ENCODE measurements at regions not wholly inside any gene's neighbourhood (a gene's known extent, or its start where the extent isn't known, plus 50 kb on each side); places are given as distances from the start of the nearest gene placed in this dataset.
"Not testable (repeated sequence)": the region's sequence is repeated elsewhere in the genome, so short reads cannot be mapped to it uniquely, and the experiment has no call there.

DNA sequence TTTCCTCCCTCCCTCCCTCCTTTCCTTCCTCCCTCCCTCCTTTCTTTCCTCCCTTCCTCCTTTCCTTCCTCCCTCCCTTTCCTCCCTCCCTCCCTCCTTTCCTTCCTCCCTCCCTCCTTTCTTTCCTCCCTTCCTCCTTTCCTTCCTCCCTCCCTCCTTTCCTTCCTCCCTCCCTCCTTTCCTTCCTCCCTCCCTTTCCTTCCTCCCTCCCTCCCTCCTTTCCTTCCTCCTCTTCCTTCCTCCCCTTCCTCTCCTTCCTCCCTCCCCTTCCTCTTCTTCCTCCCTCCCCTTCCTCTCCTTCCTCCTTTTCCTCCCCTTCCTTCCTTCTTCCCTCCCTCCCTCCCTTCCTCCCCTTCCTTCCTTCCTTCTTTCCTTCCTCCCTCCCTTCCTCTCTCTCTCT, 748.5 kb downstream of the EPHA4 start:
- H3K27me3 ChIP-seq (ENCODE audit: control insufficient read depth in 2 of 2, insufficient read depth in 2 of 2, low read length in 2 of 2); CTCF ChIA-PET; POLR2A ChIA-PET; H3K9me3 ChIP-seq (ENCODE audit: control insufficient read depth in 2 of 3, low read length in 3 of 3); DNase-seq; H3K4me3 Mint-ChIP-seq; ATAC-seq; H3K27ac Mint-ChIP-seq; H3K4me1 Mint-ChIP-seq; H3K4me3 ChIP-seq (ENCODE audit: low read length); H3K36me3 Mint-ChIP-seq; intact Hi-C loops (cut with micrococcal nuclease); H3K4me1 ChIP-seq (ENCODE audit: control insufficient read depth in 2 of 2, insufficient read depth in 2 of 2, low read length in 2 of 2); H3K27ac ChIP-seq (ENCODE audit: low read depth, low read length); H3K36me3 ChIP-seq (ENCODE audit: control insufficient read depth in 2 of 3, insufficient read depth in 3 of 3, low read length in 3 of 3): not testable (repeated sequence)
- H3K9me3 Mint-ChIP-seq: peaks cover 0 to 12% (median 2%) of the 10 kb centered on the region in 11 donors
- peaks cover 0 to 13% (median 5%) of the 10 kb centered on the region in 5 donors for H3K27me3 Mint-ChIP-seq

GRCh38 chr2:220833446-220833845, 738.7 kb downstream of the EPHA4 start:
- ChIA-PET CTCF (no interaction called here), POLR2A (no interaction called here)
- no peak overlapping the region for H3K27ac ChIP-seq (ENCODE audit: low read depth, low read length)
- Mint-ChIP-seq H3K9me3 (peaks cover 0 to 6% (median 0%) of the 10 kb centered on the region in 11 donors), H3K4me3 (no peak overlapping the region), H3K36me3 (no peaks in the 10 kb centered on the region), H3K4me1 (no peaks in the 10 kb centered on the region), H3K27ac (no peak overlapping the region), H3K27me3 (peaks cover 0 to 4% (median 0%) of the 10 kb centered on the region in 5 donors)
- no peaks in the 10 kb centered on the region for H3K4me1 ChIP-seq (ENCODE audit: control insufficient read depth in 2 of 2, insufficient read depth in 2 of 2, low read length in 2 of 2)
- ATAC-seq (no peak), DNase-seq (no peak)
- no peaks in the 10 kb centered on the region for H3K36me3 ChIP-seq (ENCODE audit: control insufficient read depth in 2 of 3, insufficient read depth in 3 of 3, low read length in 3 of 3)
- H3K4me3 ChIP-seq (ENCODE audit: low read length): no peak overlapping the region
- no peaks in the 10 kb centered on the region for H3K9me3 ChIP-seq (ENCODE audit: control insufficient read depth in 2 of 3, low read length in 3 of 3)
- intact Hi-C loops (cut with micrococcal nuclease): no loop called here
- peaks cover 0 to 2% of the 10 kb centered on the region in 2 donors for H3K27me3 ChIP-seq (ENCODE audit: control insufficient read depth in 2 of 2, insufficient read depth in 2 of 2, low read length in 2 of 2)

DNA sequence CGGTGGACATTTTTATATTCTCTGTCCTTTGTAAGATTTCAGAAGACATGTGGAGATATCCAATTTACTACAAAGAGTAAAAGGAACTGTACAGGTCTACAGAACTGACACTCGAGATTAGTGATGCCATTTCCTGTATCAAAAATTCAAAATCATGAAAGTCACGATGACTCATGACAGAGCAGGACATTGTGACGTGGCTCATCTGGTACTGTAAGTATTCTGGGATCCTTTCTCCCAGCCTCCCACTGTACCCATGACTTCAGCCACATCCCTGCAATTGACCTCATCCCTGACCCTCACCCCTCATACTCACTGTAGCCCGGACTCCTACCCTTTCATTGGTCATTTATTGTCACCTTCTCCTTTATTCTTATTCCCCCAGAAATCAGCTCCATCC, 736.5 kb downstream of the EPHA4 start:
- H3K36me3 ChIP-seq (ENCODE audit: control insufficient read depth in 2 of 3, insufficient read depth in 3 of 3, low read length in 3 of 3): no peaks in the 10 kb centered on the region
- H3K27ac Mint-ChIP-seq: no peak overlapping the region
- no peak for DNase-seq
- no peak overlapping the region for H3K4me3 Mint-ChIP-seq
- no peak overlapping the region for H3K27ac ChIP-seq (ENCODE audit: low read depth, low read length)
- intact Hi-C loops (cut with micrococcal nuclease): no loop called here
- H3K4me1 ChIP-seq (ENCODE audit: control insufficient read depth in 2 of 2, insufficient read depth in 2 of 2, low read length in 2 of 2): no peaks in the 10 kb centered on the region
- ChIA-PET POLR2A (no interaction called here), CTCF (no interaction called here)
- no peak for ATAC-seq
- no peak overlapping the region for H3K4me3 ChIP-seq (ENCODE audit: low read length)
- no peaks in the 10 kb centered on the region for H3K9me3 ChIP-seq (ENCODE audit: control insufficient read depth in 2 of 3, low read length in 3 of 3)
- H3K4me1 Mint-ChIP-seq: no peaks in the 10 kb centered on the region
- H3K27me3 ChIP-seq (ENCODE audit: control insufficient read depth in 2 of 2, insufficient read depth in 2 of 2, low read length in 2 of 2): peaks cover 0 to 2% of the 10 kb centered on the region in 2 donors
- H3K36me3 Mint-ChIP-seq: no peaks in the 10 kb centered on the region
- peaks cover 0 to 5% (median 0%) of the 10 kb centered on the region in 11 donors for H3K9me3 Mint-ChIP-seq
- peaks cover 0 to 4% (median 0%) of the 10 kb centered on the region in 5 donors for H3K27me3 Mint-ChIP-seq

DNA sequence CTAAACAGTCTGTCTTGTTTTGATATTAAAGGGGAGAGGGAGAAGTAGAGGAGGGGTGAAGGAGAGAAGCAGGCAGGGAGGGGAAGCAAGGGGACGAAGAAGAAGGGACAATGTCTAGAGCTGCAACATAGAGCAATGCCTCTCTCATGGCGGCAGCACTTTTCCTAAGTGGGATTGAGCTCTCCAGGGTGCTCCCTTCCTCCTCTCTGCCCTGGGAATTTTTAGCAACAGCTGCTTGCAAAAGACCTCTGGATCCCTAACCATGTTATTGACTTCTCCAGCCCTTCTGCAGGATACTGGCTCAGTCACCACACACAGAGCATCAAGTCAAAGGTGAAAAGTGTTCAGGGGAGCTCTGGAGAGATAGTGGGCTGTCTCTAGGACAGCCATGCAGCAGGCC, 734.9 kb downstream of the EPHA4 start:
- ATAC-seq: no peak
- Mint-ChIP-seq H3K4me1 (no peaks in the 10 kb centered on the region), H3K9me3 (peaks cover 0 to 2% (median 0%) of the 10 kb centered on the region in 11 donors), H3K4me3 (no peak overlapping the region), H3K27ac (no peak overlapping the region), H3K27me3 (peaks cover 0 to 4% (median 0%) of the 10 kb centered on the region in 5 donors), H3K36me3 (no peaks in the 10 kb centered on the region)
- no peaks in the 10 kb centered on the region for H3K4me1 ChIP-seq (ENCODE audit: control insufficient read depth in 2 of 2, insufficient read depth in 2 of 2, low read length in 2 of 2)
- DNase-seq: no peak
- H3K9me3 ChIP-seq (ENCODE audit: control insufficient read depth in 2 of 3, low read length in 3 of 3): no peaks in the 10 kb centered on the region
- ChIA-PET CTCF (no interaction called here), POLR2A (no interaction called here)
- no peak overlapping the region for H3K27ac ChIP-seq (ENCODE audit: low read depth, low read length)
- H3K27me3 ChIP-seq (ENCODE audit: control insufficient read depth in 2 of 2, insufficient read depth in 2 of 2, low read length in 2 of 2): peaks cover 0 to 2% of the 10 kb centered on the region in 2 donors
- intact Hi-C loops (cut with micrococcal nuclease): no loop called here
- no peak overlapping the region for H3K4me3 ChIP-seq (ENCODE audit: low read length)
- H3K36me3 ChIP-seq (ENCODE audit: control insufficient read depth in 2 of 3, insufficient read depth in 3 of 3, low read length in 3 of 3): no peaks in the 10 kb centered on the region

DNA sequence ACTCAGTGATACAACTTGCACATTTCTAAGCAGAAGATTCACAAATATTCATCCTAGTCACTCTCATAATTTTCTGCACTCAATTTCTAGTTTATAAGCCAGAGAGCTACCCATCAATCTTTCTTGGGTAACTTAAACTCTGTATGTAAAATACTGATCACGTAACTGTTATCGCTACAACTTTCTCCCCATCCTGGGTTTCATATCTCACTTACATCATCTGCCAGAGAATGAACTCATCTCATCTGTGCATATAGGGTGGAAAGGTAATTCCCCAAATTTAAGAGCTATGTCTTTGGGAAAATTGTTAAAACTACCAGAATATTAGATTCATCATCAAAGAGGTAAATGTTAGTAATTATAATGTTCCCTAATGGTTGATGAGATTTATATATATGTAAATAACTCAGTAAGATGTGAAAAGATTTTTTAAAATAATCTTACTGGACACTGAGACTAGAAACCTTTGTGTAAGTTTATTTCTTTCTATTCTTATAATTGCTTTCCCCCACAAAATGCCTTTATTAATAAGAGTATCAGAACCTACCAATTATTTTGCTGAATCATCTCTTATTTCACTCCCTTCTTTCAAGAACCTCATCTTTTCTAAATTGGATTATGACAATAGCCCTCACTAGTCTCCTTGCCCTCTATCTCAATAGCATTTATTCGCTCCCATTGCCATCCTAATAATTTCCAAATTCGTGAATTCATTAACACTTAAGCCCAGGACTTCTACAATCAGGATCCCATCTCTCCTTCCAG, 729.0 kb downstream of the EPHA4 start:
- Histone ChIP-seq H3K4me1 (ENCODE audit: control insufficient read depth in 2 of 2, insufficient read depth in 2 of 2, low read length in 2 of 2) (no peaks in the 10 kb centered on the region), H3K27me3 (ENCODE audit: control insufficient read depth in 2 of 2, insufficient read depth in 2 of 2, low read length in 2 of 2) (peaks cover under 1 to 4% of the 10 kb centered on the region in 2 donors), H3K36me3 (ENCODE audit: control insufficient read depth in 2 of 3, insufficient read depth in 3 of 3, low read length in 3 of 3) (no peaks in the 10 kb centered on the region), H3K27ac (ENCODE audit: low read depth, low read length) (no peak overlapping the region), H3K9me3 (ENCODE audit: control insufficient read depth in 2 of 3, low read length in 3 of 3) (no peaks in the 10 kb centered on the region), H3K4me3 (ENCODE audit: low read length) (no peak overlapping the region)
- Mint-ChIP-seq H3K27me3 (peaks cover 0 to 17% (median 7%) of the 10 kb centered on the region in 5 donors), H3K36me3 (no peaks in the 10 kb centered on the region), H3K4me1 (no peaks in the 10 kb centered on the region), H3K9me3 (peaks cover 0 to 4% (median 0%) of the 10 kb centered on the region in 11 donors), H3K4me3 (no peak overlapping the region), H3K27ac (no peak overlapping the region)
- ATAC-seq: no peak
- POLR2A ChIA-PET: interaction anchor here (0.7 kb wide), 1 partner anchor 877 kb away, joined by 3 read pairs; no protein-coding TSS in a partner anchor
- DNase-seq: no peak
- intact Hi-C loops (cut with micrococcal nuclease): no loop called here
- CTCF ChIA-PET: no interaction called here

- peaks cover 0 to 4% of the 10 kb centered on the region in 2 donors for H3K27me3 ChIP-seq (ENCODE audit: control insufficient read depth in 2 of 2, insufficient read depth in 2 of 2, low read length in 2 of 2)
- no peaks in the 10 kb centered on the region for H3K36me3 ChIP-seq (ENCODE audit: control insufficient read depth in 2 of 3, insufficient read depth in 3 of 3, low read length in 3 of 3)
- Mint-ChIP-seq H3K4me3 (no peak overlapping the region), H3K9me3 (peaks cover 0 to 9% (median 0%) of the 10 kb centered on the region in 11 donors), H3K27me3 (peaks cover 0 to 17% (median 7%) of the 10 kb centered on the region in 5 donors), H3K4me1 (no peaks in the 10 kb centered on the region), H3K36me3 (no peaks in the 10 kb centered on the region), H3K27ac (no peak overlapping the region)
- H3K9me3 ChIP-seq (ENCODE audit: control insufficient read depth in 2 of 3, low read length in 3 of 3): no peaks in the 10 kb centered on the region
- no peak overlapping the region for H3K4me3 ChIP-seq (ENCODE audit: low read length)
- H3K27ac ChIP-seq (ENCODE audit: low read depth, low read length): no peak overlapping the region
- DNase-seq: no peak
- intact Hi-C loops (cut with micrococcal nuclease): no loop called here
- no peaks in the 10 kb centered on the region for H3K4me1 ChIP-seq (ENCODE audit: control insufficient read depth in 2 of 2, insufficient read depth in 2 of 2, low read length in 2 of 2)
- ChIA-PET POLR2A (no interaction called here), CTCF (no interaction called here)
- no peak for ATAC-seq
Measured at GRCh38 chr2:220845766-220846273, 726.3 kb downstream of the EPHA4 start.

- Histone ChIP-seq H3K36me3 (ENCODE audit: control insufficient read depth in 2 of 3, insufficient read depth in 3 of 3, low read length in 3 of 3) (no peaks in the 10 kb centered on the region), H3K4me1 (ENCODE audit: control insufficient read depth in 2 of 2, insufficient read depth in 2 of 2, low read length in 2 of 2) (no peaks in the 10 kb centered on the region), H3K9me3 (ENCODE audit: control insufficient read depth in 2 of 3, low read length in 3 of 3) (no peaks in the 10 kb centered on the region), H3K4me3 (ENCODE audit: low read length) (no peak overlapping the region), H3K27me3 (ENCODE audit: control insufficient read depth in 2 of 2, insufficient read depth in 2 of 2, low read length in 2 of 2) (peaks cover 0 to 4% of the 10 kb centered on the region in 2 donors), H3K27ac (ENCODE audit: low read depth, low read length) (no peak overlapping the region)
- Mint-ChIP-seq H3K4me3 (no peak overlapping the region), H3K4me1 (no peaks in the 10 kb centered on the region), H3K27me3 (peaks cover 0 to 18% (median 7%) of the 10 kb centered on the region in 5 donors), H3K9me3 (peaks cover 0 to 9% (median 1%) of the 10 kb centered on the region in 11 donors), H3K27ac (no peak overlapping the region), H3K36me3 (no peaks in the 10 kb centered on the region)
- intact Hi-C loops (cut with micrococcal nuclease): no loop called here
- no peak for ATAC-seq
- no peak for DNase-seq
- POLR2A ChIA-PET: no interaction called here
- CTCF ChIA-PET: interaction anchor here (0.6 kb wide), 1 partner anchor 158 kb away, joined by 3 read pairs; no protein-coding TSS in a partner anchor
Measured at GRCh38 chr2:220847006-220847405, 725.1 kb downstream of the EPHA4 start.
